Lower leg skin (tissue), 3 donors: ENCODE measurements at regions not wholly inside any gene's neighbourhood (a gene's known extent, or its start where the extent isn't known, plus 50 kb on each side); places are given as distances from the start of the nearest gene placed in this dataset.

Experiments used
- CTCF ChIP-seq, 3 donors: fragments of 450-650 bp; IDR thresholded peaks; one replicate each; pipeline ENCODE4 v1.5.1; 2016; ENCODE audit warnings: antibody characterized with exemption in 3 of 3, mild to moderate bottlenecking in 3 of 3, moderate library complexity in 2 of 3
- POLR2A ChIP-seq, 2 donors: fragments of 450-650 bp; IDR thresholded peaks; one replicate each; pipeline ENCODE4 v1.6.1; 2016 to 2017; ENCODE audit warnings: antibody characterized with exemption in 2 of 2, mild to moderate bottlenecking in 1 of 2, moderate library complexity in 1 of 2

GRCh38 chr5:82664732-82665131, 386.6 kb upstream of the RPS23 start:
- no peak for TF ChIP-seq CTCF (IDR thresholded peaks at IDR 0.05)
- no peak for TF ChIP-seq POLR2A (IDR thresholded peaks at IDR 0.05)
